ENCODE measurements at regions not wholly inside any gene's neighbourhood (a gene's known extent, or its start where the extent isn't known, plus 50 kb on each side); places are given as distances from the start of the nearest gene placed in this dataset.

- Histone ChIP-seq H3K9ac (ENCODE audit: low read length) (no peak overlapping the region), H2AFZ (ENCODE audit: low read length) (no peak overlapping the region), H3K9me2 (ENCODE audit: low read depth, low read length) (no peaks in the 10 kb centered on the region), H3K4me3 (ENCODE audit: low read depth, low read length, poor library complexity, severe bottlenecking) (no peak overlapping the region), H4K20me1 (ENCODE audit: insufficient read depth, low read length) (no peaks in the 10 kb centered on the region), H3K79me2 (ENCODE audit: insufficient read depth, low read length) (no peaks in the 10 kb centered on the region), H3K27ac (ENCODE audit: low read depth, low read length, poor library complexity, severe bottlenecking) (no peak overlapping the region), H3K36me3 (ENCODE audit: insufficient read depth, low read length) (no peaks in the 10 kb centered on the region), H3F3A (ENCODE audit: insufficient read depth, low read length) (no peaks in the 10 kb centered on the region), H3K4me1 (ENCODE audit: insufficient read depth, low read length, severe bottlenecking) (no peaks in the 10 kb centered on the region), H3K27me3 (ENCODE audit: insufficient read depth, low read length) (no peaks in the 10 kb centered on the region), H3K4me2 (ENCODE audit: low read length) (no peak overlapping the region), H3K9me3 (ENCODE audit: low read length) (no peaks in the 10 kb centered on the region)
- TF ChIP-seq EZH2 (IDR thresholded peaks at IDR 0.05; ENCODE audit: borderline replicate concordance, low read length) (no peak), CTCF (IDR thresholded peaks at IDR 0.05; ENCODE audit: low read length) (no peak)
These were observed 846.0 kb downstream of the FAM181B start for GRCh38 chr11:81887671-81888070.

GRCh38 chr11:81886406-81887075 lies 847.1 kb downstream of the FAM181B start:
- no peaks in the 10 kb centered on the region for H3K27me3 ChIP-seq (ENCODE audit: insufficient read depth, low read length)
- H3K4me1 ChIP-seq (ENCODE audit: insufficient read depth, low read length, severe bottlenecking): no peaks in the 10 kb centered on the region
- no peaks in the 10 kb centered on the region for H3K79me2 ChIP-seq (ENCODE audit: insufficient read depth, low read length)
- no peaks in the 10 kb centered on the region for H3K9me3 ChIP-seq (ENCODE audit: low read length)
- no peaks in the 10 kb centered on the region for H4K20me1 ChIP-seq (ENCODE audit: insufficient read depth, low read length)
- no peak overlapping the region for H3K4me3 ChIP-seq (ENCODE audit: low read depth, low read length, poor library complexity, severe bottlenecking)
- H3K9ac ChIP-seq (ENCODE audit: low read length): no peak overlapping the region
- H2AFZ ChIP-seq (ENCODE audit: low read length): no peak overlapping the region
- no peaks in the 10 kb centered on the region for H3K36me3 ChIP-seq (ENCODE audit: insufficient read depth, low read length)
- no peaks in the 10 kb centered on the region for H3F3A ChIP-seq (ENCODE audit: insufficient read depth, low read length)
- H3K4me2 ChIP-seq (ENCODE audit: low read length): no peak overlapping the region
- H3K27ac ChIP-seq (ENCODE audit: low read depth, low read length, poor library complexity, severe bottlenecking): no peak overlapping the region
- no peaks in the 10 kb centered on the region for H3K9me2 ChIP-seq (ENCODE audit: low read depth, low read length)
- TF ChIP-seq EZH2 (IDR thresholded peaks at IDR 0.05; ENCODE audit: borderline replicate concordance, low read length) (no peak), CTCF (IDR thresholded peaks at IDR 0.05; ENCODE audit: low read length) (no peak)

- Histone ChIP-seq H3K4me3 (ENCODE audit: low read depth, low read length, poor library complexity, severe bottlenecking) (no peak overlapping the region), H3K9ac (ENCODE audit: low read length) (no peak overlapping the region), H3K27me3 (ENCODE audit: insufficient read depth, low read length) (no peaks in the 10 kb centered on the region), H3K4me2 (ENCODE audit: low read length) (peak overlapping the region; percentile 16; the same call in 1 of the 2 replicates), H2AFZ (ENCODE audit: low read length) (no peak overlapping the region), H4K20me1 (ENCODE audit: insufficient read depth, low read length) (no peaks in the 10 kb centered on the region), H3K4me1 (ENCODE audit: insufficient read depth, low read length, severe bottlenecking) (peaks cover 39% of the 10 kb centered on the region), H3K27ac (ENCODE audit: low read depth, low read length, poor library complexity, severe bottlenecking) (peak overlapping the region; percentile 31), H3K79me2 (ENCODE audit: insufficient read depth, low read length) (no peaks in the 10 kb centered on the region), H3F3A (ENCODE audit: insufficient read depth, low read length) (no peaks in the 10 kb centered on the region), H3K36me3 (ENCODE audit: insufficient read depth, low read length) (no peaks in the 10 kb centered on the region), H3K9me3 (ENCODE audit: low read length) (no peaks in the 10 kb centered on the region), H3K9me2 (ENCODE audit: low read depth, low read length) (no peaks in the 10 kb centered on the region)
- TF ChIP-seq CTCF (IDR thresholded peaks at IDR 0.05; ENCODE audit: low read length) (no peak), EZH2 (IDR thresholded peaks at IDR 0.05; ENCODE audit: borderline replicate concordance, low read length) (no peak)
These were observed 859.0 kb downstream of the FAM181B start for GRCh38 chr11:81874635-81875034.

All from OCI-LY1 (cell line).